Liver (tissue), 3 donors: ENCODE measurements at regions not wholly inside any gene's neighbourhood (a gene's known extent, or its start where the extent isn't known, plus 50 kb on each side); places are given as distances from the start of the nearest gene placed in this dataset.

Experiments
- CTCF ChIP-seq: fragments of 150-350 bp; IDR thresholded peaks from 2 replicates; pipeline ENCODE4 v1.5.1; 2017; ENCODE audit warnings: improper control_type of control experiment, low read depth, low read length; ENCODE audit not compliant: missing input control
- FOXA1 ChIP-seq: IDR thresholded peaks from 2 replicates; pipeline ENCODE4 v1.6.1; 2016; ENCODE audit warnings: antibody characterized with exemption
- FOXA2 ChIP-seq: IDR thresholded peaks from 2 replicates; pipeline ENCODE4 v1.6.1; 2016; ENCODE audit warnings: antibody characterized with exemption
- RAD21 ChIP-seq, 2 donors: IDR thresholded peaks; 2 replicates each; pipeline ENCODE4 v1.6.1; 2016; ENCODE audit warnings: antibody characterized with exemption in 2 of 2, mild to moderate bottlenecking in 2 of 2
- SP1 ChIP-seq: IDR thresholded peaks from 2 replicates; pipeline ENCODE4 v1.6.1; 2018; ENCODE audit warnings: antibody characterized with exemption, mild to moderate bottlenecking
- YY1 ChIP-seq: IDR thresholded peaks from 2 replicates; pipeline ENCODE4 v1.6.1; 2016; ENCODE audit warnings: antibody characterized with exemption, mild to moderate bottlenecking
- TF ChIP-seq, protein P1 (sequence below): IDR thresholded peaks from 2 replicates; pipeline ENCODE4 v1.6.1; 2016; ENCODE audit warnings: antibody characterized with exemption
- TF ChIP-seq, protein P2 (sequence below): IDR thresholded peaks from 2 replicates; pipeline ENCODE4 v1.6.1; 2016; ENCODE audit warnings: antibody characterized with exemption, mild to moderate bottlenecking
- TF ChIP-seq, protein P3 (sequence below): IDR thresholded peaks from 2 replicates; pipeline ENCODE4 v1.6.1; 2016; ENCODE audit warnings: antibody characterized with exemption
- donor health status: healthy.
- donor health status: healthy.

DNA sequence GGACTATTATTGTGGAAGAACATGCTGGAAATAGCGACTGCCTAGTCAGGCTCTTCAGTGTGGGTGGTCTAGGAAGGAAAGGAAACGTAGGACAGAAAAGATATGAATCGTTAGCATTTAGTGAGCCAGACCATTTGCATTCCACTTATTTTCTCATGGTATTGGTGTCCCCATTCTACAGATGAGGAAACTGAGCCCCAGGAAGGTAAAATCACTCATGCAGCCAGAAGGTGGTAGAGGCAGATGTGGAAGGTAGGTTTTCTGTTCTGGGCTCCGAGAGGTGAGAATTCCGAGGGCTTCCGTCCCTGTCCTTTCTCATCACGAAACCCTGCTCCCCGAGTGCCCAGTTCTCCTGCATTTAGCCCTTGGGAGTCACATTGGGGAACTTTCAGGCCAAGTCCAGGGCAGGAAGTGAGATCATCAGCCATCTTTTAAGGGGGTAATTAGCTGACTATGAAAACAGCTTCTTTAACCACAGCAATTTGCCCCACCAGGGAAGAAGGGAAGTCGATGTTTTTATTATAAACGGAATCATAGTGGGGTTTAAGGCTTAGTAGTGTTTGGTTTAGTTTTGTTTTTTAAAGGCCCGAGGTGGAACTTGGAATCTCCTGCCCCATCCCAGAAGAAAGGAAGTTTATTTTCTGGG lies 110.7 kb upstream of the IRX3 start:
- TF ChIP-seq CTCF = no peak
- TF ChIP-seq, protein P1, sequence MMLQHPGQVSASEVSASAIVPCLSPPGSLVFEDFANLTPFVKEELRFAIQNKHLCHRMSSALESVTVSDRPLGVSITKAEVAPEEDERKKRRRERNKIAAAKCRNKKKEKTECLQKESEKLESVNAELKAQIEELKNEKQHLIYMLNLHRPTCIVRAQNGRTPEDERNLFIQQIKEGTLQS = no peak
- no peak for TF ChIP-seq YY1
- TF ChIP-seq SP1 = no peak
- TF ChIP-seq, protein P2, sequence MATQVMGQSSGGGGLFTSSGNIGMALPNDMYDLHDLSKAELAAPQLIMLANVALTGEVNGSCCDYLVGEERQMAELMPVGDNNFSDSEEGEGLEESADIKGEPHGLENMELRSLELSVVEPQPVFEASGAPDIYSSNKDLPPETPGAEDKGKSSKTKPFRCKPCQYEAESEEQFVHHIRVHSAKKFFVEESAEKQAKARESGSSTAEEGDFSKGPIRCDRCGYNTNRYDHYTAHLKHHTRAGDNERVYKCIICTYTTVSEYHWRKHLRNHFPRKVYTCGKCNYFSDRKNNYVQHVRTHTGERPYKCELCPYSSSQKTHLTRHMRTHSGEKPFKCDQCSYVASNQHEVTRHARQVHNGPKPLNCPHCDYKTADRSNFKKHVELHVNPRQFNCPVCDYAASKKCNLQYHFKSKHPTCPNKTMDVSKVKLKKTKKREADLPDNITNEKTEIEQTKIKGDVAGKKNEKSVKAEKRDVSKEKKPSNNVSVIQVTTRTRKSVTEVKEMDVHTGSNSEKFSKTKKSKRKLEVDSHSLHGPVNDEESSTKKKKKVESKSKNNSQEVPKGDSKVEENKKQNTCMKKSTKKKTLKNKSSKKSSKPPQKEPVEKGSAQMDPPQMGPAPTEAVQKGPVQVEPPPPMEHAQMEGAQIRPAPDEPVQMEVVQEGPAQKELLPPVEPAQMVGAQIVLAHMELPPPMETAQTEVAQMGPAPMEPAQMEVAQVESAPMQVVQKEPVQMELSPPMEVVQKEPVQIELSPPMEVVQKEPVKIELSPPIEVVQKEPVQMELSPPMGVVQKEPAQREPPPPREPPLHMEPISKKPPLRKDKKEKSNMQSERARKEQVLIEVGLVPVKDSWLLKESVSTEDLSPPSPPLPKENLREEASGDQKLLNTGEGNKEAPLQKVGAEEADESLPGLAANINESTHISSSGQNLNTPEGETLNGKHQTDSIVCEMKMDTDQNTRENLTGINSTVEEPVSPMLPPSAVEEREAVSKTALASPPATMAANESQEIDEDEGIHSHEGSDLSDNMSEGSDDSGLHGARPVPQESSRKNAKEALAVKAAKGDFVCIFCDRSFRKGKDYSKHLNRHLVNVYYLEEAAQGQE = no peak
- TF ChIP-seq RAD21 (IDR thresholded peaks at IDR 0.05) = no peak
- TF ChIP-seq, protein P3, sequence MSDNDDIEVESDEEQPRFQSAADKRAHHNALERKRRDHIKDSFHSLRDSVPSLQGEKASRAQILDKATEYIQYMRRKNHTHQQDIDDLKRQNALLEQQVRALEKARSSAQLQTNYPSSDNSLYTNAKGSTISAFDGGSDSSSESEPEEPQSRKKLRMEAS = no peak
- TF ChIP-seq FOXA2 = no peak
- no peak for TF ChIP-seq FOXA1
